HG02571 (cell line): ENCODE measurements at regions not wholly inside any gene's neighbourhood (a gene's known extent, or its start where the extent isn't known, plus 50 kb on each side); places are given as distances from the start of the nearest gene placed in this dataset.
"Not testable (repeated sequence)": the region's sequence is repeated elsewhere in the genome, so short reads cannot be mapped to it uniquely, and the experiment has no call there.

Experiments
- ATAC-seq: cut with Tn5 transposase; IDR thresholded peaks from one replicate; pipeline ENCODE4 v1.9.1; 2021; ENCODE audit warnings: mild to moderate bottlenecking, moderate library complexity; ENCODE audit not compliant: unreplicated experiment

- ATAC-seq = no peak
Measured at GRCh38 chr1:233435622-233436021, 108.1 kb downstream of the MAP3K21 start.

GRCh38 chr1:233439721-233440120 lies 112.2 kb downstream of the MAP3K21 start:
- ATAC-seq = no peak

- ATAC-seq = no peak
Measured at GRCh38 chr1:233440951-233441401, 113.5 kb downstream of the MAP3K21 start.

- ATAC-seq = no peak
Measured at GRCh38 chr1:233442026-233442780, 114.7 kb downstream of the MAP3K21 start.

- ATAC-seq = no peak
Measured at GRCh38 chr1:233443040-233443760, 115.7 kb downstream of the MAP3K21 start.

GRCh38 chr1:233444484-233444883 lies 117.0 kb downstream of the MAP3K21 start:
- ATAC-seq = no peak

- no peak for ATAC-seq
Measured at GRCh38 chr1:233445737-233446136, 118.2 kb downstream of the MAP3K21 start.

GRCh38 chr1:233446935-233447334 lies 119.4 kb downstream of the MAP3K21 start:
- ATAC-seq = no peak

- no peak for ATAC-seq
Measured at GRCh38 chr1:233448109-233448689, 120.7 kb downstream of the MAP3K21 start.

- no peak for ATAC-seq
Measured at GRCh38 chr1:233452724-233453123, 125.2 kb downstream of the MAP3K21 start.

- no peak for ATAC-seq
Measured at GRCh38 chr1:233453433-233454200, 126.1 kb downstream of the MAP3K21 start.

GRCh38 chr1:233459470-233459945 lies 132.0 kb downstream of the MAP3K21 start:
- ATAC-seq = peak; percentile 64

- ATAC-seq = no peak
Measured at GRCh38 chr1:233459968-233460367, 132.4 kb downstream of the MAP3K21 start.

- ATAC-seq = no peak
Measured at GRCh38 chr1:233460692-233461091, 133.2 kb downstream of the MAP3K21 start.

GRCh38 chr1:233461847-233462246 lies 134.3 kb downstream of the MAP3K21 start:
- ATAC-seq = no peak

GRCh38 chr1:233463333-233463732 lies 135.8 kb downstream of the MAP3K21 start:
- no peak for ATAC-seq

GRCh38 chr1:233465745-233466343 lies 138.3 kb downstream of the MAP3K21 start:
- ATAC-seq = no peak

- no peak for ATAC-seq
Measured at GRCh38 chr1:233470741-233471499, 143.0 kb upstream of the KCNK1 start.

- not testable (repeated sequence) for ATAC-seq
Measured at GRCh38 chr1:233471851-233472250, 142.1 kb upstream of the KCNK1 start.

GRCh38 chr1:233472796-233473195 lies 141.1 kb upstream of the KCNK1 start:
- not testable (repeated sequence) for ATAC-seq
